GM12891 (cell line): ENCODE measurements at regions not wholly inside any gene's neighbourhood (a gene's known extent, or its start where the extent isn't known, plus 50 kb on each side); places are given as distances from the start of the nearest gene placed in this dataset.

ENCODE experiments used
- PAX5 ChIP-seq: IDR thresholded peaks from 2 replicates; pipeline ENCODE4 v1.6.1; 2011; ENCODE audit warnings: low read length, moderate library complexity, mild to moderate bottlenecking; ENCODE audit not compliant: insufficient read depth, severe bottlenecking
- POLR2A ChIP-seq: IDR thresholded peaks from 2 replicates; pipeline ENCODE4 v1.6.1; 2011; ENCODE audit warnings: low read depth, low read length, control low read depth
- POLR2AphosphoS5 ChIP-seq: IDR thresholded peaks from 2 replicates; pipeline ENCODE4 v1.6.1; 2011; ENCODE audit warnings: low read depth, low read length, control low read depth
- TAF1 ChIP-seq: IDR thresholded peaks from 2 replicates; pipeline ENCODE4 v1.6.1; 2011; ENCODE audit warnings: low read depth, low read length, control low read depth

GRCh38 chr3:139109271-139109670, 64.6 kb upstream of the PRR23C start:
- no peak for TF ChIP-seq POLR2A
- no peak for TF ChIP-seq TAF1
- TF ChIP-seq POLR2AphosphoS5 = no peak
- no peak for TF ChIP-seq PAX5
